ENCODE measurements at regions not wholly inside any gene's neighbourhood (a gene's known extent, or its start where the extent isn't known, plus 50 kb on each side); places are given as distances from the start of the nearest gene placed in this dataset.

- no peak for TF ChIP-seq CTCF (IDR thresholded peaks at IDR 0.05)
- no peak for TF ChIP-seq POLR2A (IDR thresholded peaks at IDR 0.05)
These were observed 378.5 kb upstream of the IRX1 start for GRCh38 chr5:3217114-3217513.
